ENCODE measurements at regions not wholly inside any gene's neighbourhood (a gene's known extent, or its start where the extent isn't known, plus 50 kb on each side); places are given as distances from the start of the nearest gene placed in this dataset.

- TF ChIP-seq EZH2 (IDR thresholded peaks at IDR 0.05; ENCODE audit: low read depth, low read length, severe bottlenecking) (no peak), EP300 (IDR thresholded peaks at IDR 0.05; ENCODE audit: borderline replicate concordance in 1 of 2, low read depth in 2 of 2, low read length in 2 of 2) (no peak), CTCF (IDR thresholded peaks at IDR 0.05; ENCODE audit: control extremely low read depth in 1 of 3, insufficient read depth in 1 of 3, low read depth in 1 of 3, low read length in 3 of 3) (no peak), KDM1A (IDR thresholded peaks at IDR 0.05; ENCODE audit: borderline replicate concordance, low read length) (no peak), RAD21 (IDR thresholded peaks at IDR 0.05 in 1 of 2, conservative IDR thresholded peaks at IDR 0.05 in 1 of 2; ENCODE audit: low read depth in 2 of 2, low read length in 2 of 2) (no peak), CHD1 (IDR thresholded peaks at IDR 0.05; ENCODE audit: low read depth, low read length) (no peak), PHF8 (conservative IDR thresholded peaks at IDR 0.05; ENCODE audit: low read depth, low read length) (no peak), TEAD4 (IDR thresholded peaks at IDR 0.05; ENCODE audit: low read depth, low read length) (no peak), SP4 (IDR thresholded peaks at IDR 0.05; ENCODE audit: low read length) (no peak), ATF2 (IDR thresholded peaks at IDR 0.05; ENCODE audit: low read length) (no peak), POLR2A (IDR thresholded peaks at IDR 0.05; ENCODE audit: control extremely low read depth in 1 of 2, low read depth in 2 of 2, low read length in 2 of 2) (no peak), ATF3 (IDR thresholded peaks at IDR 0.05; ENCODE audit: insufficient read depth, low read depth, low read length) (no peak)
Observed at GRCh38 chr14:54344445-54344844, 52.4 kb upstream of the CDKN3 start.
